ENCODE measurements at regions not wholly inside any gene's neighbourhood (a gene's known extent, or its start where the extent isn't known, plus 50 kb on each side); places are given as distances from the start of the nearest gene placed in this dataset.

GRCh38 chr5:153437251-153437650, 53.2 kb upstream of the GRIA1 start:
- no peak overlapping the region for H3K4me3 ChIP-seq (ENCODE audit: low read depth, low read length)

- no peak overlapping the region for H3K4me3 ChIP-seq (ENCODE audit: low read depth, low read length)
Measured at GRCh38 chr5:153439130-153439529, 51.3 kb upstream of the GRIA1 start.

Measured in iPS-11a (cell line).